Suprapubic skin (tissue), 4 donors: ENCODE measurements at regions not wholly inside any gene's neighbourhood (a gene's known extent, or its start where the extent isn't known, plus 50 kb on each side); places are given as distances from the start of the nearest gene placed in this dataset.

Experiments used
- DNase-seq, 2 donors: peaks; one replicate each; pipeline ENCODE4 v3.0.0-alpha.2; 2019; ENCODE audit warnings: low spot score in 2 of 2
- H3K27ac ChIP-seq: fragments of 200-600 bp; sonication (generic); one replicate; pipeline ENCODE4 v1.5.1; 2019
- H3K27me3 ChIP-seq: fragments of 200-600 bp; sonication (generic); one replicate; pipeline ENCODE4 v1.5.1; 2019
- H3K36me3 ChIP-seq: fragments of 200-600 bp; sonication (generic); one replicate; pipeline ENCODE4 v1.5.1; 2019
- H3K4me1 ChIP-seq: fragments of 200-600 bp; sonication (generic); one replicate; pipeline ENCODE4 v1.5.1; 2019
- H3K4me3 ChIP-seq: fragments of 200-600 bp; sonication (generic); one replicate; pipeline ENCODE4 v1.5.1; 2019; ENCODE audit warnings: mild to moderate bottlenecking
- H3K9me3 ChIP-seq: fragments of 200-600 bp; sonication (generic); one replicate; pipeline ENCODE4 v1.5.1; 2019
- CTCF ChIP-seq, 2 donors: fragments of 200-600 bp in 1 of 2; fragments of 450-650 bp in 1 of 2; sonication (generic) in 1 of 2; IDR thresholded peaks; one replicate each; pipeline ENCODE4 v1.5.1; 2016 to 2019; ENCODE audit warnings: antibody characterized with exemption in 2 of 2, mild to moderate bottlenecking in 1 of 2, moderate library complexity in 1 of 2
- EP300 ChIP-seq: sonication (generic); formaldehyde crosslinking; IDR thresholded peaks from one replicate; pipeline ENCODE4 v1.6.1; 2017; ENCODE audit warnings: antibody characterized with exemption
- POLR2A ChIP-seq, 2 donors: fragments of 450-650 bp; IDR thresholded peaks; one replicate each; pipeline ENCODE4 v1.6.1; 2017; ENCODE audit warnings: antibody characterized with exemption in 2 of 2, mild to moderate bottlenecking in 2 of 2, moderate library complexity in 2 of 2
- POLR2AphosphoS5 ChIP-seq, 3 donors: sonication (generic); formaldehyde crosslinking; IDR thresholded peaks; one replicate each; pipeline ENCODE4 v1.6.1; 2017; ENCODE audit warnings: antibody characterized with exemption in 3 of 3
- WGBS: methylation state at CpG from one replicate; pipeline ENCODE4 v1.1.5; 2018; 5-methylcytosine and 5-hydroxymethylcytosine counted together

- TF ChIP-seq POLR2A (IDR thresholded peaks at IDR 0.05) (no peak), CTCF (IDR thresholded peaks at IDR 0.05) (no peak), EP300 (no peak)
These were observed 748.6 kb upstream of the ADGRL2 start for GRCh38 chr1:81052162-81052561.

GRCh38 chr1:81050390-81050789 lies 750.3 kb upstream of the ADGRL2 start:
- H3K4me3 ChIP-seq, result no peak overlapping the region
- 82% methylated on average over 1 of the region's 1 CpG for WGBS
- H3K9me3 ChIP-seq, result no peaks in the 10 kb centered on the region
- no peak for DNase-seq
- no peaks in the 10 kb centered on the region for H3K36me3 ChIP-seq
- H3K4me1 ChIP-seq, result no peaks in the 10 kb centered on the region
- H3K27me3 ChIP-seq, result no peaks in the 10 kb centered on the region
- no peak overlapping the region for H3K27ac ChIP-seq
- TF ChIP-seq EP300 (no peak), POLR2A (IDR thresholded peaks at IDR 0.05) (no peak), POLR2AphosphoS5 (IDR thresholded peaks at IDR 0.05) (no peak), CTCF (IDR thresholded peaks at IDR 0.05) (no peak)

More at GRCh38 chr1:81052162-81052561, 748.6 kb upstream of the ADGRL2 start:
- WGBS, result 83% methylated on average over 2 of the region's 2 CpGs
- no peak overlapping the region for H3K4me3 ChIP-seq
- DNase-seq, result no peak
- no peaks in the 10 kb centered on the region for H3K9me3 ChIP-seq
- no peak overlapping the region for H3K27ac ChIP-seq
- H3K27me3 ChIP-seq, result no peaks in the 10 kb centered on the region
- H3K4me1 ChIP-seq, result no peaks in the 10 kb centered on the region
- H3K36me3 ChIP-seq, result no peaks in the 10 kb centered on the region

GRCh38 chr1:81044708-81045107 lies 756.0 kb upstream of the ADGRL2 start:
- Histone ChIP-seq H3K27me3 (no peaks in the 10 kb centered on the region), H3K4me3 (no peak overlapping the region), H3K4me1 (no peaks in the 10 kb centered on the region), H3K9me3 (no peaks in the 10 kb centered on the region), H3K36me3 (no peaks in the 10 kb centered on the region), H3K27ac (no peak overlapping the region)
- no peak for DNase-seq
- TF ChIP-seq CTCF (IDR thresholded peaks at IDR 0.05) (no peak), POLR2AphosphoS5 (IDR thresholded peaks at IDR 0.05) (no peak), POLR2A (IDR thresholded peaks at IDR 0.05) (no peak), EP300 (no peak)
- WGBS, result 39% methylated on average over 2 of the region's 2 CpGs

- no peak overlapping the region for H3K4me3 ChIP-seq
- no peaks in the 10 kb centered on the region for H3K9me3 ChIP-seq
- H3K27ac ChIP-seq, result no peak overlapping the region
- no peak for DNase-seq
- H3K27me3 ChIP-seq, result no peaks in the 10 kb centered on the region
- no peak for TF ChIP-seq CTCF (IDR thresholded peaks at IDR 0.05)
- TF ChIP-seq POLR2A (IDR thresholded peaks at IDR 0.05), result no peak
- no peak for TF ChIP-seq POLR2AphosphoS5 (IDR thresholded peaks at IDR 0.05)
- no peak for TF ChIP-seq EP300
- no peaks in the 10 kb centered on the region for H3K4me1 ChIP-seq
- no peaks in the 10 kb centered on the region for H3K36me3 ChIP-seq
- WGBS, result 81% methylated on average over 1 of the region's 1 CpG
These were observed 758.5 kb upstream of the ADGRL2 start for GRCh38 chr1:81042225-81042624.

- DNase-seq, result no peak
- H3K4me3 ChIP-seq, result no peak overlapping the region
- TF ChIP-seq EP300, result no peak
- TF ChIP-seq POLR2AphosphoS5 (IDR thresholded peaks at IDR 0.05), result no peak
- no peak for TF ChIP-seq POLR2A (IDR thresholded peaks at IDR 0.05)
- no peak for TF ChIP-seq CTCF (IDR thresholded peaks at IDR 0.05)
- H3K27me3 ChIP-seq, result no peaks in the 10 kb centered on the region
- H3K36me3 ChIP-seq, result no peaks in the 10 kb centered on the region
- H3K4me1 ChIP-seq, result no peaks in the 10 kb centered on the region
- 52% methylated on average over 1 of the region's 1 CpG for WGBS
- H3K9me3 ChIP-seq, result no peaks in the 10 kb centered on the region
- H3K27ac ChIP-seq, result no peak overlapping the region
These were observed 766.4 kb upstream of the ADGRL2 start for GRCh38 chr1:81034291-81034690.
